GM21447 (cell line): ENCODE measurements at regions not wholly inside any gene's neighbourhood (a gene's known extent, or its start where the extent isn't known, plus 50 kb on each side); places are given as distances from the start of the nearest gene placed in this dataset.
"Not testable (repeated sequence)": the region's sequence is repeated elsewhere in the genome, so short reads cannot be mapped to it uniquely, and the experiment has no call there.

ENCODE experiments used
- ATAC-seq: cut with Tn5 transposase; IDR thresholded peaks from one replicate; pipeline ENCODE4 v1.9.1; 2021; ENCODE audit not compliant: unreplicated experiment

- ATAC-seq: no peak
Measured at GRCh38 chr15:31178705-31179104, 77.2 kb upstream of the TRPM1 start.

DNA sequence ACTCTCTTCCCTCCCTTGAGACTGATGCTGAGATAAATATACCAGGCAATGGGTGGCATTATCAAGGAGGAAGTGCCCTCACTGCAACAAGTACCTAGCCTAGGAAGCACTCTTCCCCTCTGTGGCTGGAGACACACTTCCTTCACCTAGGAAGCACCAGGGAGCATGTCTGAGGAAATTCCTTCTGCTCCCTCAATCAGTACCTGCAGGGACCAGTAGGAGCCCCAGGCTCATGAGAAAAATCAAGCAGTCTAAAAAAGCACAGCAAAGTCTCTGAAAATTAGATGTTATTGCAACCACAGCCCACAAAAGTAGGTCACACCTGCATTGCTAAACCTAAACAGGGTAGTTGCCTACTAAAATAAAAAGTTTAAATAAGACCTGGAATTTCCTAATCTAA lies 78.2 kb upstream of the TRPM1 start:
- ATAC-seq: no peak

GRCh38 chr15:31193291-31193690 lies 91.8 kb upstream of the TRPM1 start:
- no peak for ATAC-seq

DNA sequence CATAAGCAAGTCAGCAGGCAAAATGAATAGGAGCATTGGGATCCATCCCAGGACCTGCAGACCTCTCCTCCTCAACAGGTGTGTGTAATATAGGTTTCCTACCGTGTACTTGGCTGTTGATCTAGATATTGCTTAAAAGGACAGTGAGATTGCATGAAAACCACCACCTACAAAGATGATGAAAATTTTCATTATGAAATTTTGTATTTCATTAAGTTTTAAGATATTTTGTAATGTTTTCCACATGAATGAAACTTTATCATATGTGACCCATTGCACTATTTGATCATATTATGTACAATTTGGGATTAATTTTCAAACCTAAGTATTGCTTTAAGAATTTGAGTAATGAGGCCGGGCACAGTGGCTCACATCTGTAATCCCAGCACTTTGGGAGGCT lies 94.3 kb upstream of the TRPM1 start:
- no peak for ATAC-seq

- no peak for ATAC-seq
Measured at GRCh38 chr15:31197497-31198414, 96.2 kb upstream of the TRPM1 start.

DNA sequence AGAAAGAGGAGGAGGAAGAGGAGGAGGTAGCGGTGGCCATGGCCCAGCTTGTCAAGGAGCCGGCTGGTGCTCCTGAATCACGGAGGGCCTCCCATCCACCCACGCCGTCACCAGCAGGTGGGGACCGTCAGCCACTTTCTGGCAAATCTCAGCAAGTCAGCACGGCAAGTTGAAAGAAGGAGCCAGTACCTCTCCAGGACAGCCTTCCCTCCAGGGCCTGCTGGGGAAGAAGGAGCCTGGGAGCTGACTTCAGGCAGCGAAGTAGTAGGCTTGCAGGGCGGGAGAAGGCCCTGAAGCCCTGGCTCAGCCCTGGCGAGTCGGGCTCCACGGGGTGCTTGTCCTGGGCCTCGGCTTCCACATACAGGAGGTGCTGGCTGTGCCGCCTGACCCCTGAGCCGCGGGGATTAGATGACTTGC lies 99.2 kb upstream of the TRPM1 start:
- no peak for ATAC-seq

- no peak for ATAC-seq
Measured at GRCh38 chr15:31202953-31203352, 101.4 kb upstream of the TRPM1 start.

DNA sequence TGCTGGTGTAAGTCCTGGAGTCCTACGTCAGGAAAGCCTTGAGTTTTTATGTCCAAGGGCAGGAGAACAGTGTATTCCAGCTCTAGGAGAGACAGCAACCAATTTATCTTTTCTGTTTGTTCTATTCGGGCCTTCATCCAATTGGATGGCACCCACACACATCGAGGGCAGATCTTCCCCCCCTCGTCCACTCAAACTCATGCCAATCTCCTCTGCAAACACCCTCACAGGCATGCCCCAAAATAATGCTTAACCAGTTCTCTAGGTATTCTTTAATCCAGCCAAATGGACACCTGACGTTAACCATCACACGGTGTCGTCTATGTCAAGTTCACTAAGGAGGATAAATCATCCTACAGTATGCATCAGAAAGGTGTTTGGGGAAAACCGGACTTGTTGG lies 102.5 kb upstream of the TRPM1 start:
- no peak for ATAC-seq

DNA sequence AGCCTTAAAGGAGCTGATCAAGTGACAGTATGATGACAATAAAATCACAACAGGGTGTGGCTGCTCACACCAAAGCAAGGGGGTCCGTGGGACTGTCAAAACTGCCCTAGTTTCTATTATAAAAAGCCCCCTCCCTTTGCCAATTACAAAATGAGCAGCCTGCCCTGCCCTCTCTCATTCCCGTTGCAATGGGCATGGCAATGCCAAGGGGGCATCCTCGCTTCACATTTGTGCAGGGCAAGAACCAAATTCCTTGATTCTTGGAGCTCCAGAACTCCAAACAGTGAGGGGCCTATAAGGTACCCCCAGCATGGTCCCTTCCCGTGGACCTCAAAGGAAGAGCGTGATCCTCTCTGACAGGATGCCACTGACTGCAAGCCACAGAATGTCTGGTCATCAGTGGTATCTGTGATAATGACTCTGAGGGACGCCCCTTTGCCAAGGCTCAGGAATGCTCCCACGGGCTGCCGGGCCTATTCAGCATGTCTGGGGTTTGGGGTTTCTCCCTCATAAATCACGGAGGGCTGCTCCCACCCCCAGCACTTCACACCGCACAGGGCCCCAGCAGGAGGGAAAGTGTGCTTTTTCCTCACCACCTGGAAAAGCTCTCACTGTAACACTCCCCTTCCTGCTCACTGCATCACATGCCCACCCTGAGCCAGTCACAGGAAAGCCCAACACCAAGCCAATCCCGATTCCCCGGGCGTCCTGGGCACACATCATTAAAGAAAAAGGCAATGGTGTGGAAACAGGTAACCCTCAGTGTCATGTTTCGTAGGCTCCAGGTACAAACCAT lies 105.1 kb upstream of the TRPM1 start:
- ATAC-seq: no peak

DNA sequence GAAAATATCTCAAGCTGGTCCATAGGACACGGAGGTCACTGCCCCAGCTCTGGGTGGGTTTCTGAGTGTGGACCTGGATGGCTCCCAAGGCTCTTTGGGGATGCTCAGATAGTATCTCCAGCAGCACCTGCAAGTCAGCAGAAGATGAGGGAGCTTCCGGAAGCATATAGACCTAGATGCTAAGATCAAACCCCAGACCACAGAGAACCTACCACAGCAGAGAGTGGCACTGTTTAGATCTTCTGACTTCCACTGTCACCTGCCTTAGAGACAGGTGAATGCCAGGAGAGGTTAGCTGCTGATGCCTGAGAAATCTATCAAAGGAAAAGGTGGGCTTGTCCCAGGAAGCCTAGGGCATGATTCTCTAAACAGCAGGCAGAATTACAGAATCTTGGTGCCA lies 105.7 kb upstream of the TRPM1 start:
- ATAC-seq: no peak

GRCh38 chr15:31207861-31208260 lies 106.3 kb upstream of the TRPM1 start:
- not testable (repeated sequence) for ATAC-seq

DNA sequence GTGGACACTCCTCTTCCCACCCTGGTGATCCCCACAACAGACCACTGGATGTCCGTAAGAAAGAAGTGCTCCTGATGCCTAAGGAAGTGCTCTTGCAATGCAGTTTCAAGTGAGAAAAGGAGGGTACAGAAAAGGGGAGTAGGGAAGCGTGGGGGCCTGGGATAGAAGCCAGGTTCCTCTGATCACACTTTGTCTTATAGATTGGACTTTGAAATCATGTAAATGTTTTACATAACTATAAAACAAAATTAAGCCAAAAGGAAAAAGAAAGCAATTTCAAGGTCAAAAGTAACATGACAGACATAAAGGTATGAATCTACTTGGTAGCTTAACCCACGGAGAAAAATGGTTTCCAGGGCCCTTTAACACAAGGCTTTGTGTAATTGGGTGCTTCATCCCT lies 107.3 kb upstream of the TRPM1 start:
- ATAC-seq: no peak

GRCh38 chr15:31211353-31211752 lies 109.8 kb upstream of the TRPM1 start:
- no peak for ATAC-seq

DNA sequence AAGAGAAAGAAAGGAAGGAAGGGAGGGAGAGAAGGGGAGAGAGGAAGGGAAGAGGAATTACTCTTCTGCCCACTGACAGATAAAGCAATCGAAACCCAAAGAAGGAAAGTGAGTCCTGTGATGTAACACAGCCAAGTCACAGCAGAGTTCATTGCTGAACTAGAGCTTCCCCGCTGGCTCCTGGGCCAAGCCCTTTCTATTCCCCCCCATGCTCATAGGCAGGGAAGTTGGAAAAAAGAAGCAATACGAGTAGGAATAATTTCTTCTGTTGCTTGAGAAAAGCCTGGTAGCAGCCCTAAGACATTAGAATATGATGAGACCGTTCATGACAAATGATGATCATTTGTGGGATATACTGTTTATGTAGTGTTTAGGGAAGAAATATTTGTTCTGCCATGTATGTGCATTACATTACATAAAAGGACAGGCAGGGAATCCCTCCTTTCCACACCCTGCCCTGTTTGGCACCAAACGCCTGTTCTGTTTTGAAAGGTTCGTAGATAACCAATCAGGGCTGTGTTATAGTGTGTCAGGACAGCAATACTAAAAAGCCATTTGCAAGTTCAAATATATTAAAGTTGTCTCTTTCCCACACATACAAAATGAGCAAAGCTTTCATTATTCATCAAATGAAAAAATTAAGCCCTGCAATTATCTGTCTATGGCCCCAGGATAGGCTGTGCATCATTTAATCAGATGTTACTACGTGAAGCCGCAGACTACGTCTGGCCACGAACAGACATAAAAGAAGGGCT lies 111.0 kb upstream of the TRPM1 start:
- no peak for ATAC-seq

- no peak for ATAC-seq
Measured at GRCh38 chr15:31214158-31214863, 112.3 kb upstream of the KLF13 start.

DNA sequence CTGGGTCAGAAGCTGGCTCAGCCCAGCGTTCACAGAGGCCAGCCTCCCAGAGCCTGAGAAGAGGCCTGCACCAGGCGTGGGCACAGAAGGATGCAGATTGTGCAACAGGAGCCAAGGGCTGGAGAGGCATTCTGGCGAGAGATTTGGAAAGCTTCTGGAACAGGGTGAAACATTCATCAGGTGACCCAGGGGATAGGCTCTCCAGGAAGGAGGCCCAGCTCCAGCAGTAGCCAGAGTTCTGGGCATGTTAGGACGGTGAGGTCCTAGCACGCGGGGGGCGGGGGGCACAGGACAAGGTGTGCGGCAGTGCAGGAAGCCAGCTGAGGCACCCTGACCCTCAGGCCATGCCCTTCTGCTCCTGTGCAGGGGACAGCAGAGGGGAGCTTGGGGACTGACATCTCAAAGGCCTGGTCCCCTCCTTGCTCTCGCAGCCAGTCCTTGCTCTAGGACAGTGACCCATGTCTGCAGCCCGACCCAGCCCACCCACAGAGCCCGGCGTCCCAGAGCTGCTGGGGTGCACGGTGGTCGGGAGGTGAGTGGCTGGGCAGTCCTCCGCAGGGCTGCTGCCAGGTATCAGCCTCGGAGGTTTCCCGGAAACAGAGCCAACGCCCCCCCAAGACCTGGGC lies 111.7 kb upstream of the KLF13 start:
- no peak for ATAC-seq

- ATAC-seq: peak; percentile 60
Measured at GRCh38 chr15:31215490-31216214, 111.0 kb upstream of the KLF13 start.

DNA sequence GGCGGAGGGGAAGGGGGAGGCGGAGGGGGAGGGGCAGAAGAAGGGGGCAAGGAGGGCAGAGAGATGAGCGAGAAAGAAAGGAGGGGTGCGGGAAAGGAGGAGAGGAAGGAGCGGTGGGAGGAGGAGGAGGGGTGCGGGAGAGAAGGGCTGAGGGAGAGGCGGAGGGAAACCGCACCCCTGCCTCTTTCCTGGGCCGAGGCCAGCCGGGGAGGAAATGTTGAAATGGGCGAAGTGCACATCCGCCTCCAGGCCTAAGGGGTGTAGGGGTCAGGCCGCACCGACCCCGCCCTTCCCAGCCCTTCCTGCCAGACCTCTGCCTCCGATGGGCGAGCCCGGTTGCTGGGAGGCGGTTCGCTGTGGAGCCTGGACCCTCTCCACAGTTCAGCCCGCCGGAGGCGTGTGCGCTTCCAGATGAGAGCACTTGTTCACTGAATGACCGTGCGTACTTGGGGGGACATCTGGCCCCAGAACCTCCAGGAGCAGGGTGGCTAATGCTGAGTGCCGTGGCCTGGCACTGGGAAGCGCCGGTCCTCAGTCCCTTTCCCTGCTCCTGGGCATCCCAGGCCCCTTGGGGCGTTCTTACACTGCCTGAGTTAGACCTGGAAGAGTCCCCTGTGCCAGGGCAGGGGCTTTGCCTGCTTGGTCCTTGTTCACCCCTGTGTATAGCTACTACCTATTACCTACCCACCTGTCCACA lies 110.3 kb upstream of the KLF13 start:
- ATAC-seq: peak; percentile 62

DNA sequence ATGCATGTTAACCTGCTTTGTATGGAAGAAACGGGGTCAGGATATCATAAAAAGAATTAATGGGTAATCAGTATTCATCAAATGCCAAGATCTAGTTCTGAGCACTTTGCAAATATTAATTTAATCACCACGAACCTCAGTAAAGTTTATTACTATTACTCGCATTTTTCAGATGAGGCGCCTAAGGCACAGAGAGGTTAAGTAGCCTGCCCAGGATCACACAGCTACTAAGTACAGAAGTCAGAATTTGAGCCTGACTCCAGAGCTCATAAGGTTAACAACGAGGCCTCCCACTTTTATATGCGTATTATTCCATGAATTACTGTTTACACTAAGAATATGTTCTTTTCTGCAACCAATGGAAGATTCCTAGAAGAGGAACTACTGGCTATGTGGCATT lies 109.6 kb upstream of the KLF13 start:
- ATAC-seq: no peak
